CD4-positive, alpha-beta T cell treated with Interferon alpha-2 for 1 hour (primary cell): ENCODE measurements at regions not wholly inside any gene's neighbourhood (a gene's known extent, or its start where the extent isn't known, plus 50 kb on each side); places are given as distances from the start of the nearest gene placed in this dataset.
A peak's percentile ranks its signal among the peaks of the same experiment; 100 is the strongest.
"Not testable (repeated sequence)": the region's sequence is repeated elsewhere in the genome, so short reads cannot be mapped to it uniquely, and the experiment has no call there.

Source experiments
- DNase-seq, 2 donors: peaks; one replicate each; pipeline ENCODE4 v3.0.0-alpha.2; 2020 to 2022

DNA sequence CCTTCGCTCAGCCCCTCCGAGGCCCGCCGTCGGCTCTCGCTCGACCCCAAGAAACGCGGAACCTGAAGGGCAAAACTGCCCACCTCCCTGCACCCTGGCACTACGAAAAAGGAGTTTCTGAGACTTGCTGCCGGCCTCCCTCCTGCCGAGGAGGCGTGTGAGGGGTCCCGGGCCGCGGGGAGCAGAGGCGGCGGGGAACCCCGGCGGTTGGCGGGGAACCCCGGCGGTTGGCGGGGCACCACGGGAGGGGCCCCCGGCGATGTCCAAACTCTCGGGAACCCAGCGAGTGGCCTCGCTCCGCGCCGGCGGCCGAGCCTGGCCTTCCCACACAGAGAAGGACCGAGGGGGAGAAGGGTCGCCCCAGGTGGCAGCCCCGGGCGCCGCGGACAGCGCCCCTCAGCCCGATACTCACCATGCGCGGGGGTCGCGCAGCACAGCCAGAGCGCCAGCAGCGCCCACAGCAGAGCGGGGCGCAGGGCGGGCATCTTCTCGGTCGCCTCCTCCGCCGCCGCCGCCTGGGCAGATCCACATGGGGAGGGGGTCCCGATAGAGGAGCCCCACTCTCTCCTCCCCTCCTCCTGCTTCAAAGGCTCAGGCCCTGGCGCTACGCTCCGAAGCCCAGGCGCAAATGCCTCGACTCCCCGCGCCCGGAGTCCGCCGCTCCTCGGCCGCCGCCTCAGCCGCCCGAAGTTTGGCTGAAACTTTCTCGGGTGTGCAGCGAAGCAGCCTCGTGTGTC, 69.4 kb upstream of the NUDT4B start:
- peak; percentile 22 to 52 for DNase-seq

DNA sequence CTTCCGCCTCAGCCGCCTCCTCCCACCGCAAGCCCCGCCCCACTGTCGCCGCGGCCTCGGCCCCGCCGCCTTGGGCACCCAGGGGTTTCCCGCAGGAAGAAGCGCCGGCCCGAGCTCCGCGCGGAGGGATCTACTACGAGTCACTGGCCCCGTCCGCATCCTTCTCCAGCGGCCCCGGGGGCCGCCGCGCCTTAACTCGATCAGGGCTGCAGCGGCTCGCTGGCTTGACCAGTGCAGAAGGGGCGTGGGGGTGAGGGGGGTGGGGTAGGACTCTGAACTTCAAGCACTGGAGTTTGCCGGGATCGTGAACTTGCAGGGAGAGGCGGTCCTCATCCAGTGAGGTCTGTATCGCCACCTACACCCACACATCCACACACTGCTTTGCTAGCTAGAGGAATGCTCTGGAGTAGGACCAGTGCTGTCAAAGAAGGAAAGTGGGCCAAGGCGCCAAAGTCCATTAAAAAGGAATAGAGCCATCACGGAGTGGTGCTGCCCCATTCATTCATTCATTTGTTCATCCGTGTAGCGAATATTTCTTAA, 68.7 kb upstream of the NUDT4B start:
- DNase-seq, result not testable (repeated sequence)

DNA sequence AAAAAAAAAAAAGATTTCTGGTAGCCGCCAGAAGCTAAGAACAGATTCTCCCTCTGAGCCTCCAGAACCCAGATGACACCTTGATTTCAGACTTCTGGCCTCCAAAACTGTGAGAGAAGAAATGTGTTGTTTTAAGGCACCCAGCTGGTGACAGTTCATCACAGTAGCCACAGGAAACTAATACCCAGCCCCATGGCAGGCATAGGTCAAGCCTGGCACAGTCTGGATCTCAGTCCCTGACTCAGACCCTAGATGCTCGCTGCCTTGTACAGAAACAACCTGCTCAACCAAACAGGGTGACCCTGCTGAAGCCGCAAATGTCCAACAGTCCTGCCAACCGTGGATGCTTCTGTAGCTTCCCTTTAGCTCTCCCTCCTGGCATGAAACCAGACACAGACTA, 61.8 kb upstream of the NUDT4B start:
- DNase-seq, result not testable (repeated sequence)

DNA sequence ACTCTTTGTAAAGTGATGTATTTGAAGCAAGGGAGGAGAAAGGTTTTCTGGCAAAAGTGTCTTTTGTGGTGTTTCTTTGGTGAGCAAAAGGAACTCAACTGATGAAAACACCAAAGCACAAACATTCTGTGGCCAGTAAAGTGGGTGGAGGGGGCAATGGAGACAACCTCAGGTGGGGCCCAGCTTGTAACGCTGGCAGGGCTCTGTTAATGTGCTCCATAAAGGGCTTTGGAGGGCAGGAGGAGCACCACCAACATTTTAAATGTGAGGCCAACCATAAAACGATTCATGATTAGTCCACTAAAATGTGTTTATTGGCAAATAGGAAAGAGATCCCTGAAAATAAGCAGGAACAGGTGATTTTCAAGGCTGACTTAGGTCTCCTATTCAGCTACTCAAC, 61.2 kb upstream of the NUDT4B start:
- not testable (repeated sequence) for DNase-seq
